OCI-LY3 (cell line): ENCODE measurements at regions not wholly inside any gene's neighbourhood (a gene's known extent, or its start where the extent isn't known, plus 50 kb on each side); places are given as distances from the start of the nearest gene placed in this dataset.

Experiments used
- H2AFZ ChIP-seq: fragments of 200-600, 300-600 bp; shearing (Covaris generic); 2 replicates; pipeline ENCODE4 v1.6.0; 2014; ENCODE audit warnings: antibody characterized with exemption, low read depth, low read length
- H3K27ac ChIP-seq: fragments of 200-600, 300-600 bp; sonication (generic); 2 replicates; pipeline ENCODE4 v1.5.1; 2014; ENCODE audit warnings: mild to moderate bottlenecking, low read length, moderate library complexity, mixed read lengths
- H3K27me3 ChIP-seq: fragments of 200-600, 300-600 bp; sonication (generic); 2 replicates; pipeline ENCODE4 v1.6.1; 2014; ENCODE audit warnings: low read depth, low read length, mixed read lengths
- H3K36me3 ChIP-seq: fragments of 200-600, 300-600 bp; sonication (generic); replicated peaks from 2 replicates; pipeline ENCODE3; 2014; ENCODE audit warnings: low read depth, low read length, mixed read lengths
- H3K4me1 ChIP-seq: fragments of 300-600, 200-600 bp; sonication (generic); 2 replicates; pipeline ENCODE4 v1.6.1; 2014; ENCODE audit warnings: low read length, mixed read lengths
- H3K4me2 ChIP-seq: fragments of 200-600, 300-600 bp; sonication (generic); 2 replicates; pipeline ENCODE4 v1.6.1; 2014; ENCODE audit warnings: low read length, mixed read lengths
- H3K4me3 ChIP-seq: fragments of 300-600, 200-600 bp; sonication (generic); 2 replicates; pipeline ENCODE4 v1.5.1; 2014; ENCODE audit warnings: antibody characterized with exemption, mild to moderate bottlenecking, low read length, moderate library complexity
- H3K79me2 ChIP-seq: fragments of 300-600, 200-600 bp; shearing (Covaris generic); 2 replicates; pipeline ENCODE4 v1.6.1; 2014; ENCODE audit warnings: mild to moderate bottlenecking, low read length, mixed read lengths
- H3K9ac ChIP-seq: fragments of 300-600, 200-600 bp; shearing (Covaris generic); 2 replicates; pipeline ENCODE4 v1.6.0; 2014; ENCODE audit warnings: mild to moderate bottlenecking, low read length, moderate library complexity
- H3K9me3 ChIP-seq: fragments of 200-600, 300-600 bp; shearing (Covaris generic); 2 replicates; pipeline ENCODE4 v1.6.1; 2014; ENCODE audit warnings: low read length, mixed read lengths; ENCODE audit not compliant: insufficient read depth
- H4K20me1 ChIP-seq: fragments of 200-600, 300-600 bp; sonication (generic); 2 replicates; pipeline ENCODE4 v1.6.1; 2016; ENCODE audit warnings: low read length, mixed read lengths; ENCODE audit not compliant: insufficient read depth
- CTCF ChIP-seq: fragments of 200-600, 300-600 bp; sonication (generic); IDR thresholded peaks from 2 replicates; pipeline ENCODE4 v1.5.1; 2014; ENCODE audit warnings: antibody characterized with exemption, low read length, low read depth
- EZH2phosphoT487 ChIP-seq: fragments of 200-600 bp; shearing (Covaris generic); IDR thresholded peaks from 2 replicates; pipeline ENCODE4 v1.6.1; 2018; ENCODE audit warnings: antibody characterized with exemption, mixed run types, low read depth

- Histone ChIP-seq H3K36me3 (no peaks in the 10 kb centered on the region), H3K27ac (no peak overlapping the region), H2AFZ (no peak overlapping the region), H3K4me3 (no peak overlapping the region), H3K9me3 (no peaks in the 10 kb centered on the region), H3K27me3 (no peaks in the 10 kb centered on the region), H3K4me2 (no peak overlapping the region), H3K79me2 (no peaks in the 10 kb centered on the region), H3K9ac (no peak overlapping the region), H3K4me1 (no peaks in the 10 kb centered on the region), H4K20me1 (no peaks in the 10 kb centered on the region)
- no peak for TF ChIP-seq EZH2phosphoT487
- no peak for TF ChIP-seq CTCF
Measured at GRCh38 chr12:25424211-25424731, 128.8 kb downstream of the LMNTD1 start.

- no peaks in the 10 kb centered on the region for H3K4me1 ChIP-seq
- H3K9me3 ChIP-seq: no peaks in the 10 kb centered on the region
- TF ChIP-seq CTCF (no peak), EZH2phosphoT487 (no peak)
- no peaks in the 10 kb centered on the region for H4K20me1 ChIP-seq
- no peak overlapping the region for H3K4me2 ChIP-seq
- no peaks in the 10 kb centered on the region for H3K36me3 ChIP-seq
- no peak overlapping the region for H2AFZ ChIP-seq
- H3K27ac ChIP-seq: no peak overlapping the region
- no peak overlapping the region for H3K4me3 ChIP-seq
- H3K9ac ChIP-seq: no peak overlapping the region
- no peaks in the 10 kb centered on the region for H3K79me2 ChIP-seq
- no peaks in the 10 kb centered on the region for H3K27me3 ChIP-seq
Measured at GRCh38 chr12:25423355-25424050, 129.6 kb downstream of the LMNTD1 start.

GRCh38 chr12:25422241-25422640 is 130.8 kb downstream of the LMNTD1 start:
- no peak for TF ChIP-seq EZH2phosphoT487
- no peak for TF ChIP-seq CTCF

GRCh38 chr12:25421651-25422167 is 131.4 kb downstream of the LMNTD1 start:
- Histone ChIP-seq H2AFZ (no peak overlapping the region), H3K27me3 (no peaks in the 10 kb centered on the region), H3K9ac (no peak overlapping the region), H4K20me1 (no peaks in the 10 kb centered on the region), H3K27ac (no peak overlapping the region), H3K4me2 (no peak overlapping the region), H3K4me1 (no peaks in the 10 kb centered on the region), H3K36me3 (no peaks in the 10 kb centered on the region), H3K9me3 (no peaks in the 10 kb centered on the region), H3K79me2 (no peaks in the 10 kb centered on the region), H3K4me3 (no peak overlapping the region)
- no peak for TF ChIP-seq CTCF
- TF ChIP-seq EZH2phosphoT487: no peak

More at GRCh38 chr12:25422241-25422640, 130.8 kb downstream of the LMNTD1 start:
- Histone ChIP-seq H3K79me2 (no peaks in the 10 kb centered on the region), H4K20me1 (no peaks in the 10 kb centered on the region), H3K4me1 (no peaks in the 10 kb centered on the region), H3K9ac (no peak overlapping the region), H3K27ac (no peak overlapping the region), H3K4me2 (no peak overlapping the region), H3K4me3 (no peak overlapping the region), H3K9me3 (no peaks in the 10 kb centered on the region), H3K27me3 (no peaks in the 10 kb centered on the region), H3K36me3 (no peaks in the 10 kb centered on the region), H2AFZ (no peak overlapping the region)
